K562 (cell line): ENCODE measurements at regions not wholly inside any gene's neighbourhood (a gene's known extent, or its start where the extent isn't known, plus 50 kb on each side); places are given as distances from the start of the nearest gene placed in this dataset.

Experiments used
- ATAC-seq: fragments of 200-7000 bp; cut with Tn5 transposase; 3 replicates; pipeline ENCODE4 v1.9.1; 2020; ENCODE audit warnings: moderate library complexity
- BruUV-seq: library from RNA; stranded (reverse); fragments of 400-500 nt; replicated peaks from 2 replicates; lab custom pipeline; 2021; lab: Mats Ljungman, UMichigan
- CTCF ChIA-PET: fragments of 300-600 bp; formaldehyde crosslinking; extraction: SDS; loops from one replicate; lab custom pipeline; 2021; ENCODE audit warnings: low intra/inter-chr PET ratio; lab: Yijun Ruan, JAX
- POLR2A ChIA-PET: fragments of 300-600, 350-650 bp; sonication (Branson Sonifier 250); formaldehyde crosslinking; extraction: SDS; loops from one replicate; lab custom pipeline; 2021; ENCODE audit warnings: antibody characterized with exemption, inconsistent platforms; lab: Yijun Ruan, JAX
- DNase-seq, 4 experiments: peaks; one replicate each; pipeline versions ENCODE4 v3.0.0 to v3.0.0-alpha.2; 2011 to 2018; ENCODE audit warnings: low spot score in 3 of 4, mixed read lengths in 3 of 4; ENCODE audit errors: extremely low read depth in 1 of 4
- FAIRE-seq: peaks from 2 replicates; lab custom pipeline; 2011; peaks lifted over from hg19 to GRCh38; lab: Jason Lieb, UNC
- H2AFZ ChIP-seq: 2 replicates; pipeline ENCODE4 v1.6.0; 2011; ENCODE audit warnings: low read depth, low read length, control low read depth, inconsistent platforms
- H3K27ac ChIP-seq: fragments of 200-600 bp; 3 replicates; pipeline ENCODE4 v1.8.0; 2011; ENCODE audit warnings: low read depth, mild to moderate bottlenecking, control low read depth, inconsistent platforms, low read length, moderate library complexity, mixed read lengths; ENCODE audit errors: extremely low read depth
- H3K27me3 ChIP-seq, 2 experiments: fragments of 300-600 bp in 1 of 2; 2 replicates in 1 of 2; 3 replicates in 1 of 2; pipeline versions ENCODE4 v1.6.0 to v1.8.0; 2011; ENCODE audit warnings: inconsistent platforms in 2 of 2, low read length in 2 of 2, mild to moderate bottlenecking in 1 of 2, mixed read lengths in 1 of 2, moderate library complexity in 1 of 2; ENCODE audit not compliant: control insufficient read depth in 2 of 2, insufficient read depth in 2 of 2
- H3K36me3 ChIP-seq: fragments of 300-600 bp; 3 replicates; pipeline ENCODE4 v1.8.0; 2011; ENCODE audit warnings: mild to moderate bottlenecking, low read length, inconsistent platforms; ENCODE audit not compliant: control insufficient read depth, insufficient read depth
- H3K4me1 ChIP-seq, 2 experiments: fragments of 200-600 bp in 1 of 2; replicated peaks in 1 of 2; 2 replicates in 1 of 2; 3 replicates in 1 of 2; pipeline versions ENCODE4 v1.5.1 to v1.8.0; 2011; ENCODE audit warnings: inconsistent platforms in 2 of 2, low read length in 2 of 2, mild to moderate bottlenecking in 1 of 2, mixed read lengths in 1 of 2, moderate library complexity in 1 of 2; ENCODE audit not compliant: control insufficient read depth in 2 of 2, insufficient read depth in 2 of 2
- H3K4me2 ChIP-seq: 2 replicates; pipeline ENCODE4 v1.6.1; 2011; ENCODE audit warnings: low read length, control low read depth, inconsistent platforms, mixed read lengths; ENCODE audit not compliant: insufficient read depth
- H3K4me3 ChIP-seq: fragments of 200-600 bp; sonication (generic), shearing (Covaris generic); 2 replicates; pipeline ENCODE4 v1.5.1; 2016; ENCODE audit warnings: control low read depth, inconsistent platforms
- H3K79me2 ChIP-seq: fragments of 200-600 bp; 3 replicates; pipeline ENCODE4 v1.8.0; 2011; ENCODE audit warnings: low read length, inconsistent platforms; ENCODE audit not compliant: control insufficient read depth, insufficient read depth
- H3K9ac ChIP-seq, 2 experiments: 2 replicates each; pipeline versions ENCODE4 v1.6.0 to v1.6.1; 2011; ENCODE audit warnings: low read depth in 2 of 2, low read length in 2 of 2, control low read depth in 1 of 2, inconsistent platforms in 1 of 2, mild to moderate bottlenecking in 1 of 2, mixed read lengths in 1 of 2; ENCODE audit not compliant: insufficient read depth in 1 of 2
- H3K9me1 ChIP-seq: one replicate; pipeline ENCODE4 v1.6.0; 2011; ENCODE audit warnings: inconsistent platforms, mild to moderate bottlenecking, low read length, moderate library complexity; ENCODE audit not compliant: control insufficient read depth, insufficient read depth
- H3K9me3 ChIP-seq: replicated peaks from 2 replicates; pipeline ENCODE4 v1.5.1; 2011; ENCODE audit warnings: low read depth, low read length, inconsistent platforms; ENCODE audit not compliant: control insufficient read depth, insufficient read depth
- H4K20me1 ChIP-seq: replicated peaks from 2 replicates; pipeline ENCODE4 v1.6.1; 2011; ENCODE audit warnings: low read length, inconsistent platforms, mixed read lengths; ENCODE audit not compliant: control insufficient read depth, insufficient read depth
- E2F1 ChIP-seq: sonication (generic); formaldehyde crosslinking; IDR thresholded peaks from 2 replicates; pipeline ENCODE4 v1.8.1; 2023; ENCODE audit warnings: mild to moderate bottlenecking, missing genetic modification reagents, moderate library complexity
- ETS2 ChIP-seq: IDR thresholded peaks from 2 replicates; pipeline ENCODE4 v1.6.1; 2016; ENCODE audit warnings: borderline replicate concordance, missing genetic modification characterization, mild to moderate bottlenecking, moderate library complexity, missing compliant biosample characterization; ENCODE audit not compliant: poor library complexity, severe bottlenecking
- FOXA3 ChIP-seq, 2 experiments: fragments of 450-650 bp in 1 of 2; sonication (generic) in 1 of 2; formaldehyde crosslinking; IDR thresholded peaks in 1 of 2; conservative IDR thresholded peaks in 1 of 2; 2 replicates each; pipeline versions ENCODE4 v1.4.0 to v1.8.0; 2020 to 2022; ENCODE audit warnings: mild to moderate bottlenecking in 2 of 2, missing genetic modification reagents in 1 of 2
- MITF ChIP-seq: IDR thresholded peaks from 2 replicates; pipeline ENCODE4 v1.6.1; 2014; ENCODE audit warnings: antibody characterized with exemption
- NBN ChIP-seq: fragments of 450-650 bp; IDR thresholded peaks from 2 replicates; pipeline ENCODE4 v1.6.1; 2016; ENCODE audit warnings: low read depth, mild to moderate bottlenecking
- PHB ChIP-seq: fragments of 250-450 bp; sonication (Bioruptor Pico); IDR thresholded peaks from 2 replicates; pipeline ENCODE4 v1.5.0; 2021
- RBM22 ChIP-seq: fragments of 200-400 bp; formaldehyde crosslinking; IDR thresholded peaks from 2 replicates; pipeline ENCODE4 v1.6.1; 2018; ENCODE audit warnings: low read length, low read depth; ENCODE audit not compliant: poor library complexity, severe bottlenecking
- RBM34 ChIP-seq: fragments of 200-400 bp; formaldehyde crosslinking; IDR thresholded peaks from 2 replicates; pipeline ENCODE4 v1.6.1; 2018; ENCODE audit warnings: low read length, borderline replicate concordance; ENCODE audit not compliant: insufficient read depth
- SMAD4 ChIP-seq: fragments of 250-450 bp; sonication (Bioruptor Pico); conservative IDR thresholded peaks from 2 replicates; pipeline ENCODE4 v1.8.0; 2021; ENCODE audit warnings: inconsistent platforms, mild to moderate bottlenecking, moderate library complexity
- STAT5A ChIP-seq: IDR thresholded peaks from 2 replicates; pipeline ENCODE4 v1.6.1; 2012; ENCODE audit warnings: low read length, inconsistent platforms, borderline replicate concordance
- TCF7 ChIP-seq: sonication (generic); IDR thresholded peaks from 2 replicates; pipeline ENCODE4 v1.6.1; 2016; ENCODE audit warnings: antibody characterized with exemption, borderline replicate concordance
- ZBTB34 ChIP-seq: fragments of 250-450 bp; sonication (Bioruptor Pico); IDR thresholded peaks from 2 replicates; pipeline ENCODE4 v1.8.0; 2021; ENCODE audit warnings: mild to moderate bottlenecking, moderate library complexity
- ZC3H8 ChIP-seq: fragments of 450-650 bp; IDR thresholded peaks from 2 replicates; pipeline ENCODE4 v1.6.1; 2017
- ZNF3 ChIP-seq: fragments of 250-450 bp; sonication (Bioruptor Pico); IDR thresholded peaks from 2 replicates; pipeline ENCODE4 v1.5.0; 2021; ENCODE audit warnings: mild to moderate bottlenecking, moderate library complexity
- ZNF316 ChIP-seq: fragments of 450-650 bp; IDR thresholded peaks from 2 replicates; pipeline ENCODE4 v1.6.1; 2016
- ZNF551 ChIP-seq: fragments of 250-450 bp; sonication (Bioruptor Pico); IDR thresholded peaks from 2 replicates; pipeline ENCODE4 v1.5.0; 2021; ENCODE audit warnings: mild to moderate bottlenecking, moderate library complexity
- WGBS: fragments of 100-300 bp; shearing (Covaris generic); methylation state at CpG from one replicate; pipeline ENCODE4 v1.1.6; 2016; ENCODE audit warnings: low coverage, mixed read lengths; ENCODE audit not compliant: insufficient coverage; ENCODE audit errors: missing lambda C conversion rate; 5-methylcytosine and 5-hydroxymethylcytosine counted together
- in situ Hi-C: fragments of 300-500 bp; cut with MboI; formaldehyde crosslinking; loops from 4 replicates; pipeline ENCODE4 v1.15.0; 2018; ENCODE audit warnings: inconsistent platforms, mixed read lengths
- intact Hi-C: fragments of 100-400 bp; cut with micrococcal nuclease; formaldehyde crosslinking; loops from 2 replicates; pipeline ENCODE4 v1.14.2; 2022

- no TSS peak for BruUV-seq
Measured at GRCh38 chr20:60222497-60222896, 264.3 kb downstream of the CDH26 start.

More at GRCh38 chr20:60222497-60222896, 264.3 kb downstream of the CDH26 start:
- no peaks in the 10 kb centered on the region for H3K36me3 ChIP-seq
- ATAC-seq (no peak), DNase-seq (no peak), FAIRE-seq (no peak)
- ChIA-PET POLR2A (interaction anchor here (0.6 kb wide), 1 partner anchor 12 kb away, joined by 3 read pairs; no protein-coding TSS in a partner anchor), CTCF (no interaction called here)
- H3K4me3 ChIP-seq, result no peak overlapping the region
- no peaks in the 10 kb centered on the region for H3K9me3 ChIP-seq
- TF ChIP-seq STAT5A (no peak), ETS2 (tag) (no peak), ZNF316 (no peak), PHB (CRISPR knock-in tag) (no peak), SMAD4 (no peak), RBM34 (no peak), E2F1 (CRISPR knock-in tag) (no peak), ZNF551 (CRISPR knock-in tag) (no peak), FOXA3 (CRISPR knock-in tag; conservative IDR thresholded peaks at IDR 0.05 in 1 of 2, IDR thresholded peaks at IDR 0.05 in 1 of 2) (no peak), TCF7 (no peak), MITF (no peak), ZNF3 (CRISPR knock-in tag) (no peak), ZC3H8 (no peak), RBM22 (no peak), ZBTB34 (CRISPR knock-in tag) (no peak), NBN (no peak)
- in situ Hi-C loops, result loop anchor here (25.0 kb wide), 1 partner anchor 1665 kb away; no protein-coding TSS in a partner anchor
- no peaks in the 10 kb centered on the region for H4K20me1 ChIP-seq
- no peak overlapping the region for H2AFZ ChIP-seq
- WGBS, result 0% methylated on average over 2 of the region's 2 CpGs
- H3K27ac ChIP-seq, result no peak overlapping the region
- H3K27me3 ChIP-seq, result no peaks in the 10 kb centered on the region
- no peak overlapping the region for H3K4me2 ChIP-seq
- no peaks in the 10 kb centered on the region for H3K9me1 ChIP-seq
- H3K9ac ChIP-seq, result no peak overlapping the region
- intact Hi-C loops, result no loop called here
- H3K4me1 ChIP-seq, result no peaks in the 10 kb centered on the region
- no peaks in the 10 kb centered on the region for H3K79me2 ChIP-seq
